Breast epithelium (tissue), 3 donors: ENCODE measurements at regions not wholly inside any gene's neighbourhood (a gene's known extent, or its start where the extent isn't known, plus 50 kb on each side); places are given as distances from the start of the nearest gene placed in this dataset.

Source experiments
- CTCF ChIP-seq, 3 donors: fragments of 450-650 bp; IDR thresholded peaks; one replicate each; pipeline ENCODE4 v1.5.1; 2016 to 2017; ENCODE audit warnings: antibody characterized with exemption in 3 of 3, mild to moderate bottlenecking in 3 of 3, moderate library complexity in 3 of 3
- POLR2A ChIP-seq: fragments of 450-650 bp; IDR thresholded peaks from one replicate; pipeline ENCODE4 v1.6.1; 2016; ENCODE audit warnings: antibody characterized with exemption, mild to moderate bottlenecking, moderate library complexity
- POLR2AphosphoS5 ChIP-seq, 3 donors: sonication (generic); formaldehyde crosslinking; IDR thresholded peaks; one replicate each; pipeline ENCODE4 v1.6.1; 2017; ENCODE audit warnings: antibody characterized with exemption in 3 of 3

DNA sequence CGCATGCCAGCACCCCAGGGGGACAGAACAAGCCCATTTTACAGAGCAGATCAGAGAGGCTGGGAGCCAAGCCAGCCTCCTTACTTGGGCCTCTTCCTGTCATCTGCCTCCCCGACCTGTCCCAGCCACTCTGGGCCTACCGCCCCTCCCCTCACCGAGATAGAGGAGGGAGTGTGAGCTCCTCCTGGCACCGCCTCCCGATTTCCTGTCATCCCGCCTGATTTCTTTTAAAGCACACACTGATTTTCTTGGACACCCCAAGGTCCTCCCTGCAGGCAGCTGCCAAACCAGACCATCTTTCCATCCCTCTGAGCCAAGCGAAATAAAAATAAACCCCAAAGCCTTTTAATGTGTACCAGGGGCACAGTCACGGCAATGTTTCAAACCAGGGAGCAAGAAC, 108.4 kb downstream of the RFLNA start:
- TF ChIP-seq CTCF (IDR thresholded peaks at IDR 0.05): no peak
- TF ChIP-seq POLR2AphosphoS5 (IDR thresholded peaks at IDR 0.05): no peak
- no peak for TF ChIP-seq POLR2A
